ENCODE measurements at regions not wholly inside any gene's neighbourhood (a gene's known extent, or its start where the extent isn't known, plus 50 kb on each side); places are given as distances from the start of the nearest gene placed in this dataset.

DNA sequence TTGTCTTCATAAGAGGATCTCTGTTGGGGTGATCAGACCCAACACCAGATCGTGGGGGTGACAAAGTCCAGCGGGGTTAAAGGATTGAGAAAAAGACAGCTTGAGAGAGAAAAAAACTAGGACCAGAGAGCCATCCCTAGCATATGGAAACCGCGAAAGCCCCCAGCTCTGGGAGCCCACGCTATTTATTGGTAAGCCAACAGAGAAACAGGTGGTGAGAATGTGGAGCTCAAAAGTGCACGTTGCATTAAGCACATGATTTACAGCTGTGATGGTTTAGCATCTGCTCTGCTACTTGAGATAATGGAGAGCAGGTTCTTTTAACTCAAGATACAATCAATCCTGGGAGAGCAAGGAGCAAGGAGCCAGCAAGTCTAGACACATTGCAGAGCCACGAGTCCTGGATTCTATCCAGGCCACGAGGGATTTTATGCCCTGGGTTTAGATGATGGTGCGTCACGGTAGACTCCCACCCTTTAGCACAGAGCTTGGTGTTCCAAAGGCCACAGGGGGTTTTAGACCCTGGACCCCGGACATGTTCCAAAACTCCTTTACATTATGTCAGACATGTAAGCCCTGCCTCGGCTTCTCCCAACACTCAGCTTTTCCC, 755.2 kb upstream of the SORCS1 start (continued):
- TF ChIP-seq ZNF219 (CRISPR knock-in tag; IDR thresholded peaks at IDR 0.05; ENCODE audit: borderline replicate concordance) (no peak), SP1 (CRISPR knock-in tag; conservative IDR thresholded peaks at IDR 0.05) (no peak), TEAD1 (CRISPR knock-in tag; IDR thresholded peaks at IDR 0.05) (no peak)

DNA sequence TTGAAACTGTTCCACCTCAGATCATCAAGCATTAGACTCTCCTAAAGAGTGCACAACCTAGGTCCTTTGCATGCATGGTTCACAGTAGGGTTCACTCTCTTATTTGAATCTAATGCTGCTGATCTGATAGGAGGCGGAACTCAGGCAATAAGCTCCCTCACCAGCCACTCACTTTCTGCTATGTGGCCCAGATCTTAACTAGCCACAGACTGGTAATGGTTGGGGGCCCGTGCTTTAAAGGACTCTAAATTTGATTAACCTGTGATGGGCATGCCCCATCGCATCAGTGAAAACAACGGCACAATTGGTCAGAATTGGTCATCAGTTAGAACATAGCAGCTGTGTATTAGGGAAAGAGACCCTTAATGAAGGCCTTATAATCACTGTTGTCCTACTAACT, 753.7 kb upstream of the SORCS1 start:
- Mint-ChIP-seq H3K4me1 (peaks cover 62% of the 10 kb centered on the region), H3K27me3 (ENCODE audit: low read depth) (peaks cover 8% of the 10 kb centered on the region), H3K27ac (no peak overlapping the region), H3K36me3 (peaks cover 10% of the 10 kb centered on the region), H3K9me3 (peaks cover 19% of the 10 kb centered on the region), H3K4me3 (no peak overlapping the region)
- DNase-seq (ENCODE audit: low spot score) (no peak), ATAC-seq (no peak)
- ChIA-PET CTCF (interaction anchor here (1.3 to 1.6 kb wide), 2 partner anchors 20 to 286 kb away, joined by 3 to 7 read pairs; no protein-coding TSS in a partner anchor), POLR2A (interaction anchor here (0.6 kb wide), 1 partner anchor 285 kb away, joined by 7 read pairs; no protein-coding TSS in a partner anchor)
- TF ChIP-seq, protein P1, sequence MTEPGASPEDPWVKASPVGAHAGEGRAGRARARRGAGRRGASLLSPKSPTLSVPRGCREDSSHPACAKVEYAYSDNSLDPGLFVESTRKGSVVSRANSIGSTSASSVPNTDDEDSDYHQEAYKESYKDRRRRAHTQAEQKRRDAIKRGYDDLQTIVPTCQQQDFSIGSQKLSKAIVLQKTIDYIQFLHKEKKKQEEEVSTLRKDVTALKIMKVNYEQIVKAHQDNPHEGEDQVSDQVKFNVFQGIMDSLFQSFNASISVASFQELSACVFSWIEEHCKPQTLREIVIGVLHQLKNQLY (CRISPR knock-in tag; IDR thresholded peaks at IDR 0.05) = no peak
- TF ChIP-seq, protein P2, sequence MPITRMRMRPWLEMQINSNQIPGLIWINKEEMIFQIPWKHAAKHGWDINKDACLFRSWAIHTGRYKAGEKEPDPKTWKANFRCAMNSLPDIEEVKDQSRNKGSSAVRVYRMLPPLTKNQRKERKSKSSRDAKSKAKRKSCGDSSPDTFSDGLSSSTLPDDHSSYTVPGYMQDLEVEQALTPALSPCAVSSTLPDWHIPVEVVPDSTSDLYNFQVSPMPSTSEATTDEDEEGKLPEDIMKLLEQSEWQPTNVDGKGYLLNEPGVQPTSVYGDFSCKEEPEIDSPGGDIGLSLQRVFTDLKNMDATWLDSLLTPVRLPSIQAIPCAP (CRISPR knock-in tag; IDR thresholded peaks at IDR 0.05) = no peak
- TF ChIP-seq, protein P3, sequence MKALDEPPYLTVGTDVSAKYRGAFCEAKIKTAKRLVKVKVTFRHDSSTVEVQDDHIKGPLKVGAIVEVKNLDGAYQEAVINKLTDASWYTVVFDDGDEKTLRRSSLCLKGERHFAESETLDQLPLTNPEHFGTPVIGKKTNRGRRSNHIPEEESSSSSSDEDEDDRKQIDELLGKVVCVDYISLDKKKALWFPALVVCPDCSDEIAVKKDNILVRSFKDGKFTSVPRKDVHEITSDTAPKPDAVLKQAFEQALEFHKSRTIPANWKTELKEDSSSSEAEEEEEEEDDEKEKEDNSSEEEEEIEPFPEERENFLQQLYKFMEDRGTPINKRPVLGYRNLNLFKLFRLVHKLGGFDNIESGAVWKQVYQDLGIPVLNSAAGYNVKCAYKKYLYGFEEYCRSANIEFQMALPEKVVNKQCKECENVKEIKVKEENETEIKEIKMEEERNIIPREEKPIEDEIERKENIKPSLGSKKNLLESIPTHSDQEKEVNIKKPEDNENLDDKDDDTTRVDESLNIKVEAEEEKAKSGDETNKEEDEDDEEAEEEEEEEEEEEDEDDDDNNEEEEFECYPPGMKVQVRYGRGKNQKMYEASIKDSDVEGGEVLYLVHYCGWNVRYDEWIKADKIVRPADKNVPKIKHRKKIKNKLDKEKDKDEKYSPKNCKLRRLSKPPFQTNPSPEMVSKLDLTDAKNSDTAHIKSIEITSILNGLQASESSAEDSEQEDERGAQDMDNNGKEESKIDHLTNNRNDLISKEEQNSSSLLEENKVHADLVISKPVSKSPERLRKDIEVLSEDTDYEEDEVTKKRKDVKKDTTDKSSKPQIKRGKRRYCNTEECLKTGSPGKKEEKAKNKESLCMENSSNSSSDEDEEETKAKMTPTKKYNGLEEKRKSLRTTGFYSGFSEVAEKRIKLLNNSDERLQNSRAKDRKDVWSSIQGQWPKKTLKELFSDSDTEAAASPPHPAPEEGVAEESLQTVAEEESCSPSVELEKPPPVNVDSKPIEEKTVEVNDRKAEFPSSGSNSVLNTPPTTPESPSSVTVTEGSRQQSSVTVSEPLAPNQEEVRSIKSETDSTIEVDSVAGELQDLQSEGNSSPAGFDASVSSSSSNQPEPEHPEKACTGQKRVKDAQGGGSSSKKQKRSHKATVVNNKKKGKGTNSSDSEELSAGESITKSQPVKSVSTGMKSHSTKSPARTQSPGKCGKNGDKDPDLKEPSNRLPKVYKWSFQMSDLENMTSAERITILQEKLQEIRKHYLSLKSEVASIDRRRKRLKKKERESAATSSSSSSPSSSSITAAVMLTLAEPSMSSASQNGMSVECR (CRISPR knock-in tag; IDR thresholded peaks at IDR 0.05; ENCODE audit: borderline replicate concordance) = no peak
- TF ChIP-seq FOXP1 (CRISPR knock-in tag; IDR thresholded peaks at IDR 0.05; ENCODE audit: borderline replicate concordance) (no peak), ZNF423 (CRISPR knock-in tag; IDR thresholded peaks at IDR 0.05) (no peak), GABPB1 (CRISPR knock-in tag; IDR thresholded peaks at IDR 0.05) (no peak), JAZF1 (CRISPR knock-in tag; IDR thresholded peaks at IDR 0.05) (no peak), CREM (CRISPR knock-in tag; IDR thresholded peaks at IDR 0.05) (no peak), SMAD3 (CRISPR knock-in tag; IDR thresholded peaks at IDR 0.05; ENCODE audit: borderline replicate concordance) (no peak), FOXK1 (CRISPR knock-in tag; IDR thresholded peaks at IDR 0.05) (no peak), SOX15 (CRISPR knock-in tag; IDR thresholded peaks at IDR 0.05) (no peak)
- TF ChIP-seq, protein P4, sequence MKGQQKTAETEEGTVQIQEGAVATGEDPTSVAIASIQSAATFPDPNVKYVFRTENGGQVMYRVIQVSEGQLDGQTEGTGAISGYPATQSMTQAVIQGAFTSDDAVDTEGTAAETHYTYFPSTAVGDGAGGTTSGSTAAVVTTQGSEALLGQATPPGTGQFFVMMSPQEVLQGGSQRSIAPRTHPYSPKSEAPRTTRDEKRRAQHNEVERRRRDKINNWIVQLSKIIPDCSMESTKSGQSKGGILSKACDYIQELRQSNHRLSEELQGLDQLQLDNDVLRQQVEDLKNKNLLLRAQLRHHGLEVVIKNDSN (CRISPR knock-in tag; IDR thresholded peaks at IDR 0.05) = no peak
- TF ChIP-seq, protein P5, sequence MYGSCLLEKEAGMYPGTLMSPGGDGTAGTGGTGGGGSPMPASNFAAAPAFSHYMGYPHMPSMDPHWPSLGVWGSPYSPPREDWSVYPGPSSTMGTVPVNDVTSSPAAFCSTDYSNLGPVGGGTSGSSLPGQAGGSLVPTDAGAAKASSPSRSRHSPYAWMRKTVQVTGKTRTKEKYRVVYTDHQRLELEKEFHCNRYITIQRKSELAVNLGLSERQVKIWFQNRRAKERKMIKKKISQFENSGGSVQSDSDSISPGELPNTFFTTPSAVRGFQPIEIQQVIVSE (CRISPR knock-in tag; IDR thresholded peaks at IDR 0.05; ENCODE audit: borderline replicate concordance) = no peak
- TF ChIP-seq, protein P6, sequence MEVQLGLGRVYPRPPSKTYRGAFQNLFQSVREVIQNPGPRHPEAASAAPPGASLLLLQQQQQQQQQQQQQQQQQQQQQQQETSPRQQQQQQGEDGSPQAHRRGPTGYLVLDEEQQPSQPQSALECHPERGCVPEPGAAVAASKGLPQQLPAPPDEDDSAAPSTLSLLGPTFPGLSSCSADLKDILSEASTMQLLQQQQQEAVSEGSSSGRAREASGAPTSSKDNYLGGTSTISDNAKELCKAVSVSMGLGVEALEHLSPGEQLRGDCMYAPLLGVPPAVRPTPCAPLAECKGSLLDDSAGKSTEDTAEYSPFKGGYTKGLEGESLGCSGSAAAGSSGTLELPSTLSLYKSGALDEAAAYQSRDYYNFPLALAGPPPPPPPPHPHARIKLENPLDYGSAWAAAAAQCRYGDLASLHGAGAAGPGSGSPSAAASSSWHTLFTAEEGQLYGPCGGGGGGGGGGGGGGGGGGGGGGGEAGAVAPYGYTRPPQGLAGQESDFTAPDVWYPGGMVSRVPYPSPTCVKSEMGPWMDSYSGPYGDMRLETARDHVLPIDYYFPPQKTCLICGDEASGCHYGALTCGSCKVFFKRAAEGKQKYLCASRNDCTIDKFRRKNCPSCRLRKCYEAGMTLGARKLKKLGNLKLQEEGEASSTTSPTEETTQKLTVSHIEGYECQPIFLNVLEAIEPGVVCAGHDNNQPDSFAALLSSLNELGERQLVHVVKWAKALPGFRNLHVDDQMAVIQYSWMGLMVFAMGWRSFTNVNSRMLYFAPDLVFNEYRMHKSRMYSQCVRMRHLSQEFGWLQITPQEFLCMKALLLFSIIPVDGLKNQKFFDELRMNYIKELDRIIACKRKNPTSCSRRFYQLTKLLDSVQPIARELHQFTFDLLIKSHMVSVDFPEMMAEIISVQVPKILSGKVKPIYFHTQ (CRISPR knock-in tag; IDR thresholded peaks at IDR 0.05) = no peak
- TF ChIP-seq, protein P7, sequence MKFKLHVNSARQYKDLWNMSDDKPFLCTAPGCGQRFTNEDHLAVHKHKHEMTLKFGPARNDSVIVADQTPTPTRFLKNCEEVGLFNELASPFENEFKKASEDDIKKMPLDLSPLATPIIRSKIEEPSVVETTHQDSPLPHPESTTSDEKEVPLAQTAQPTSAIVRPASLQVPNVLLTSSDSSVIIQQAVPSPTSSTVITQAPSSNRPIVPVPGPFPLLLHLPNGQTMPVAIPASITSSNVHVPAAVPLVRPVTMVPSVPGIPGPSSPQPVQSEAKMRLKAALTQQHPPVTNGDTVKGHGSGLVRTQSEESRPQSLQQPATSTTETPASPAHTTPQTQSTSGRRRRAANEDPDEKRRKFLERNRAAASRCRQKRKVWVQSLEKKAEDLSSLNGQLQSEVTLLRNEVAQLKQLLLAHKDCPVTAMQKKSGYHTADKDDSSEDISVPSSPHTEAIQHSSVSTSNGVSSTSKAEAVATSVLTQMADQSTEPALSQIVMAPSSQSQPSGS (CRISPR knock-in tag; IDR thresholded peaks at IDR 0.05; ENCODE audit: borderline replicate concordance, low read depth) = no peak
- TF ChIP-seq, protein P8, sequence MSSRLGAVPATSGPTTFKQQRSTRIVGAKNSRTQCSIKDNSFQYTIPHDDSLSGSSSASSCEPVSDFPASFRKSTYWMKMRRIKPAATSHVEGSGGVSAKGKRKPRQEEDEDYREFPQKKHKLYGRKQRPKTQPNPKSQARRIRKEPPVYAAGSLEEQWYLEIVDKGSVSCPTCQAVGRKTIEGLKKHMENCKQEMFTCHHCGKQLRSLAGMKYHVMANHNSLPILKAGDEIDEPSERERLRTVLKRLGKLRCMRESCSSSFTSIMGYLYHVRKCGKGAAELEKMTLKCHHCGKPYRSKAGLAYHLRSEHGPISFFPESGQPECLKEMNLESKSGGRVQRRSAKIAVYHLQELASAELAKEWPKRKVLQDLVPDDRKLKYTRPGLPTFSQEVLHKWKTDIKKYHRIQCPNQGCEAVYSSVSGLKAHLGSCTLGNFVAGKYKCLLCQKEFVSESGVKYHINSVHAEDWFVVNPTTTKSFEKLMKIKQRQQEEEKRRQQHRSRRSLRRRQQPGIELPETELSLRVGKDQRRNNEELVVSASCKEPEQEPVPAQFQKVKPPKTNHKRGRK (CRISPR knock-in tag; IDR thresholded peaks at IDR 0.05; ENCODE audit: borderline replicate concordance) = no peak

All from WTC11 (cell line).